ENCODE measurements at regions not wholly inside any gene's neighbourhood (a gene's known extent, or its start where the extent isn't known, plus 50 kb on each side); places are given as distances from the start of the nearest gene placed in this dataset.
A peak's percentile ranks its signal among the peaks of the same experiment; 100 is the strongest.
"Not testable (repeated sequence)": the region's sequence is repeated elsewhere in the genome, so short reads cannot be mapped to it uniquely, and the experiment has no call there.

DNA sequence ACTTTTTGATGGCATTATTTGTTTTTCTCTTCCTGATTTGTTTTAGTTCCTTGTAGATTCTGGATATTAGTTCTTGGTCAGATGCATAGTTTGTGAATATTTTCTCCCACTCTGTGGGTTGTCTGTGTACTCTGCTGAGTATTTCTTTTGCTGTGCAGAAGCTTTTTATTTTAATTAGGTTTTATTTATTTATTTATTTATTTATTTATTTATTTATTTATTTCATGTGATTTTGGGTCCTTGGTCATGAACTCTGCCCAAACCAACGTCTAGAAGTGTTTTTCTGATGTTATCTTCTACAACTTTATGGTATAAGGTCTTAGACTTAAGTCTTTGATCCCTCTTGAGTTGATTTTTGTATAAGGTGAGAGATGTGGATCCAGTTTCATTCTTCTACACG, 292.2 kb downstream of the CDH7 start:
- no peak for FAIRE-seq
- TF ChIP-seq CTCF (IDR thresholded peaks at IDR 0.05; ENCODE audit: insufficient read depth, low read length, severe bottlenecking): no peak
- Histone ChIP-seq H3K4me3 (ENCODE audit: low read depth, low read length) (no peak overlapping the region), H3K36me3 (ENCODE audit: control insufficient read depth, insufficient read depth, low read length) (no peaks in the 10 kb centered on the region), H3K27me3 (ENCODE audit: control insufficient read depth, insufficient read depth, low read length) (no peaks in the 10 kb centered on the region)
- DNase-seq (ENCODE audit: low read depth): no peak

DNA sequence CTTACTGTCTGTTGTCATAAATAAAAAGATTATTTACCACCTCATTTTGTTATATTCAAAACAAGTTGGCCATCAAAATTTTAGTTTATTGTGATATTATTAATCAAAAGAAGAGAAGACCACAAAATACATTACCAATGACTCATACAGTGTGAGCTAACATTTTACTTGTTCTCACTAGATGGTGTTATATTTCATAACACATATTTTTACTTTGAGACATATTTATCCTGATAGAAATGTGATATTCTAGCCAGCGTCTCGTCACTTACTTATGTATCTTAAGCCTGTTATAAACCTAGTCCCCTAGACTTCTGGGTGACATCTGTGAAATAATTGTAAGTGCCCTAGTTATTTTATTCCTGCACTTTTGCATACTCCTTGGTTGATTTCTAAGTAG, 263.2 kb downstream of the CDH7 start:
- no peak for TF ChIP-seq CTCF (IDR thresholded peaks at IDR 0.05; ENCODE audit: insufficient read depth, low read length, severe bottlenecking)
- peak; percentile 89 for DNase-seq (ENCODE audit: low read depth)
- no peak for FAIRE-seq

GRCh38 chr18:66011916-66012315, 261.1 kb downstream of the CDH7 start:
- FAIRE-seq (no peak), DNase-seq (ENCODE audit: low read depth) (no peak)
- H3K27me3 ChIP-seq (ENCODE audit: control insufficient read depth, insufficient read depth, low read length): no peaks in the 10 kb centered on the region
- no peaks in the 10 kb centered on the region for H3K36me3 ChIP-seq (ENCODE audit: control insufficient read depth, insufficient read depth, low read length)
- TF ChIP-seq CTCF (IDR thresholded peaks at IDR 0.05; ENCODE audit: insufficient read depth, low read length, severe bottlenecking): no peak
- no peak overlapping the region for H3K4me3 ChIP-seq (ENCODE audit: low read depth, low read length)

More for the DNA sequence above, 263.2 kb downstream of the CDH7 start:
- no peaks in the 10 kb centered on the region for H3K27me3 ChIP-seq (ENCODE audit: control insufficient read depth, insufficient read depth, low read length)
- no peak overlapping the region for H3K4me3 ChIP-seq (ENCODE audit: low read depth, low read length)
- H3K36me3 ChIP-seq (ENCODE audit: control insufficient read depth, insufficient read depth, low read length): no peaks in the 10 kb centered on the region

GRCh38 chr18:66005831-66006588, 255.2 kb downstream of the CDH7 start:
- no peak for TF ChIP-seq CTCF (IDR thresholded peaks at IDR 0.05; ENCODE audit: insufficient read depth, low read length, severe bottlenecking)
- no peak for FAIRE-seq
- no peaks in the 10 kb centered on the region for H3K27me3 ChIP-seq (ENCODE audit: control insufficient read depth, insufficient read depth, low read length)
- no peak overlapping the region for H3K4me3 ChIP-seq (ENCODE audit: low read depth, low read length)
- H3K36me3 ChIP-seq (ENCODE audit: control insufficient read depth, insufficient read depth, low read length): no peaks in the 10 kb centered on the region
- DNase-seq (ENCODE audit: low read depth): no peak

DNA sequence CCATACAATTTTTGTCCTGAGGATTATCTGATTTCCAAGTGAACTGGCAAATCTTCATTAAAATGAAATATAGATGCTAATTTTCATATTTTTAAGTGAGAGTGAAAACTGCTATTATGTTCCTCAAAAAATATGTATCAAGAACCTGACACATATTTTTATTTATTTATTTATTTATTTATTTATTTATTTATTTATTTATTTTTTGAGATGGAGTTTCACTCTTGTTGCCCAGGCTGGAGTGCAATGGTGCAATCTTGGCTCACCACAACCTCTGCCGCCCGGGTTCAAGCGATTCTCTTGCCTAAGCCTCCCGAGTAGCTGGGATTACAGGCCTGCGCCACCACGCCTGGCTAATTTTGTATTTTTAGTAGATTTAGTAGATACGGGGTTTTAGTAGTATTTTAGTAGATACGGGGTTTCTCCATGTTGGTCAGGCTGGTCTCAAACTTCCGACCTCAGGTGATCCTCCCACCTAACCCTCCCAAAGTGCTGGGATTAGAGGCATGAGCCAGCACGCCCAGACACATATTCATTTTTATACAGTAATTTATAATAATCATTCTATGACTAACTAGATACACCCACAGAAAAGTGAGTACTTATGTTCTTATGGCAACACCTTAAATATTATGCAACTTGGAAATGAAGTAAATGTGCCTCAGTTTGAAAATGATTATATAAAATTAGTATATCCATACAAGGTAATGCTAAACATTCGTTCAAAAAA, 248.3 kb downstream of the CDH7 start:
- not testable (repeated sequence) for H3K27me3 ChIP-seq (ENCODE audit: control insufficient read depth, insufficient read depth, low read length); FAIRE-seq; H3K36me3 ChIP-seq (ENCODE audit: control insufficient read depth, insufficient read depth, low read length); H3K4me3 ChIP-seq (ENCODE audit: low read depth, low read length)
- peak; percentile 80 for DNase-seq (ENCODE audit: low read depth)

- Histone ChIP-seq H3K36me3 (ENCODE audit: control insufficient read depth, insufficient read depth, low read length) (no peaks in the 10 kb centered on the region), H3K27me3 (ENCODE audit: control insufficient read depth, insufficient read depth, low read length) (no peaks in the 10 kb centered on the region), H3K4me3 (ENCODE audit: low read depth, low read length) (no peak overlapping the region)
- DNase-seq (ENCODE audit: low read depth) (no peak), FAIRE-seq (no peak)
- TF ChIP-seq CTCF (IDR thresholded peaks at IDR 0.05; ENCODE audit: insufficient read depth, low read length, severe bottlenecking): no peak
Observed at GRCh38 chr18:65995206-65995605, 244.4 kb downstream of the CDH7 start.

All from bronchial epithelial cell (primary cell).